SH-SY5Y (cell line): ENCODE measurements at regions not wholly inside any gene's neighbourhood (a gene's known extent, or its start where the extent isn't known, plus 50 kb on each side); places are given as distances from the start of the nearest gene placed in this dataset.

ENCODE experiments used
- GATA2 ChIP-seq: IDR thresholded peaks from 2 replicates; pipeline ENCODE4 v1.6.1; 2011; ENCODE audit warnings: mild to moderate bottlenecking, low read depth, low read length
- GATA3 ChIP-seq: IDR thresholded peaks from 2 replicates; pipeline ENCODE4 v1.6.1; 2011; ENCODE audit warnings: low read depth, mild to moderate bottlenecking, low read length, moderate library complexity

GRCh38 chrX:122907375-122907774 lies 276.7 kb upstream of the GRIA3 start:
- TF ChIP-seq GATA2 = no peak
- no peak for TF ChIP-seq GATA3
